CD8-positive, alpha-beta memory T cell (primary cell): ENCODE measurements at regions not wholly inside any gene's neighbourhood (a gene's known extent, or its start where the extent isn't known, plus 50 kb on each side); places are given as distances from the start of the nearest gene placed in this dataset.
A peak's percentile ranks its signal among the peaks of the same experiment; 100 is the strongest.

Experiments used
- CTCF ChIA-PET: fragments of 350-600 bp; sonication (Branson Sonifier 250); formaldehyde crosslinking; loops from one replicate; lab custom pipeline; 2021; ENCODE audit warnings: antibody characterized with exemption; lab: Charles Lee
- POLR2A ChIA-PET: fragments of 350-600 bp; sonication (Branson Sonifier 250); formaldehyde crosslinking; loops from one replicate; lab custom pipeline; 2021; ENCODE audit warnings: antibody characterized with exemption; lab: Charles Lee
- DNase-seq, 5 donors: peaks; one replicate each; pipeline versions ENCODE4 v3.0.0 to v3.0.0-alpha.2; 2020 to 2022; ENCODE audit warnings: mixed read lengths in 1 of 5
- H3K27ac ChIP-seq: one replicate; pipeline ENCODE4 v1.7.0; 2013; ENCODE audit warnings: low read depth, mild to moderate bottlenecking, low read length, moderate library complexity
- H3K27me3 ChIP-seq: 2 replicates; pipeline ENCODE4 v1.7.0; 2013; ENCODE audit warnings: low read length, mild to moderate bottlenecking; ENCODE audit not compliant: insufficient read depth, poor library complexity, severe bottlenecking
- H3K36me3 ChIP-seq: 2 replicates; pipeline ENCODE4 v1.7.0; 2013; ENCODE audit warnings: mild to moderate bottlenecking, low read length, moderate library complexity; ENCODE audit not compliant: insufficient read depth
- H3K4me1 ChIP-seq: 2 replicates; pipeline ENCODE4 v1.7.0; 2013; ENCODE audit warnings: mild to moderate bottlenecking, low read length, moderate library complexity; ENCODE audit not compliant: insufficient read depth
- H3K4me3 ChIP-seq: 2 replicates; pipeline ENCODE4 v1.7.0; 2013; ENCODE audit warnings: mild to moderate bottlenecking, low read length
- H3K9me3 ChIP-seq: 2 replicates; pipeline ENCODE4 v1.7.0; 2013; ENCODE audit warnings: mild to moderate bottlenecking, low read length
- H3K27ac Mint-ChIP-seq, 8 donors: one replicate each; pipeline ENCODE4 v1.8.0; 2020 to 2021; ENCODE audit warnings: mixed read lengths in 8 of 8, mild to moderate bottlenecking in 6 of 8, inconsistent platforms in 3 of 8, moderate library complexity in 3 of 8
- H3K27me3 Mint-ChIP-seq, 2 donors: one replicate each; pipeline ENCODE4 v1.8.0; 2020 to 2021; ENCODE audit warnings: mixed read lengths in 2 of 2, mild to moderate bottlenecking in 1 of 2, moderate library complexity in 1 of 2
- H3K36me3 Mint-ChIP-seq, 3 donors: one replicate each; pipeline ENCODE4 v1.8.0; 2020 to 2021; ENCODE audit warnings: mixed read lengths in 3 of 3, inconsistent platforms in 1 of 3, mild to moderate bottlenecking in 1 of 3
- H3K4me1 Mint-ChIP-seq, 3 donors: one replicate each; pipeline ENCODE4 v1.8.0; 2020 to 2021; ENCODE audit warnings: mixed read lengths in 3 of 3, inconsistent platforms in 1 of 3, mild to moderate bottlenecking in 1 of 3
- H3K4me3 Mint-ChIP-seq, 7 donors: one replicate each; pipeline ENCODE4 v1.8.0; 2020 to 2021; ENCODE audit warnings: mixed read lengths in 7 of 7, mild to moderate bottlenecking in 6 of 7, moderate library complexity in 4 of 7, inconsistent platforms in 2 of 7
- H3K9me3 Mint-ChIP-seq, 5 donors: one replicate each; pipeline ENCODE4 v1.8.0; 2020 to 2022; ENCODE audit warnings: mixed read lengths in 5 of 5, mild to moderate bottlenecking in 3 of 5, moderate library complexity in 2 of 5, inconsistent platforms in 1 of 5

DNA sequence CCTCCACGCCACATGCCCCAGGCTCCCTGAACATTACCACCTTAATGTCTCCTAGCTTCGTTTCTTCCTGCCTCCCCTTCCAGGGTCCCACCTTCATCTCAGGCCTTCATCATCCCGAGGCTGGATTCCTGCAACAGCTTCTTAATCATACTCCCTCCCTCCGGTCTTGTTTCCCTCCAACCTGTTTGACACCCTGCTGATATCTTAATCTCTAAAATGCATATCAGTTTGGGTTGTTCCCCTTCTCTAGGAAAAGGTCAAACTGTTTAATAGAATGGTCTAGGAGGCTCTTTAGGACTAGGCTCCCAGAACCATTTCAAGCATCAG, 125.5 kb upstream of the ARHGAP5 start:
- Histone ChIP-seq H3K4me3 (no peak overlapping the region), H3K9me3 (no peaks in the 10 kb centered on the region), H3K27me3 (no peaks in the 10 kb centered on the region), H3K27ac (no peak overlapping the region), H3K36me3 (no peaks in the 10 kb centered on the region), H3K4me1 (no peaks in the 10 kb centered on the region)
- peak overlapping the region in 1 of 8 donors; percentile 48 for H3K27ac Mint-ChIP-seq
- peaks cover 0 to 16% (median 12%) of the 10 kb centered on the region in 3 donors for H3K4me1 Mint-ChIP-seq
- H3K27me3 Mint-ChIP-seq: peaks cover under 1 to 16% of the 10 kb centered on the region in 2 donors
- no peak overlapping the region for H3K4me3 Mint-ChIP-seq
- POLR2A ChIA-PET: no interaction called here
- no peaks in the 10 kb centered on the region for H3K36me3 Mint-ChIP-seq
- CTCF ChIA-PET: no interaction called here
- no peak for DNase-seq
- H3K9me3 Mint-ChIP-seq: no peaks in the 10 kb centered on the region

DNA sequence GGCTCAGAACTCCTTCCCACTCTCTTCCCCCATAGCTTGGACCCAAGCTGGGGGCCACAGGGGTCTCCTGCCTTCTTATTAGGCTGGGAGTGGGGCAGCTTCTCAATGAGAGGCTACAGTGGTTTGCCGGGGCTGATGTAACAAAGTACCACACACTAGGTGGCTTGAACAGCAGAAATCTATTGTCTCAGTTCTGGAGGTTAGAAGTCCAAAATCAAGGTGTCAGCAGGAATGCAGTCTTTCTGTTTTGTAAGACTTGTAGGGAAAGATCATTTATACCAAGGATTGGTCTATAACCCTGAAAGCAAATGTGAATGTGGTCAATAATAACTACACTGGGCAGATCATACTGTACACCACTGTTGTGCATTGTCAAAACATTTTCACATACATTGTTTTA, 124.5 kb upstream of the ARHGAP5 start:
- no peaks in the 10 kb centered on the region for H3K27me3 ChIP-seq
- POLR2A ChIA-PET: no interaction called here

DNA sequence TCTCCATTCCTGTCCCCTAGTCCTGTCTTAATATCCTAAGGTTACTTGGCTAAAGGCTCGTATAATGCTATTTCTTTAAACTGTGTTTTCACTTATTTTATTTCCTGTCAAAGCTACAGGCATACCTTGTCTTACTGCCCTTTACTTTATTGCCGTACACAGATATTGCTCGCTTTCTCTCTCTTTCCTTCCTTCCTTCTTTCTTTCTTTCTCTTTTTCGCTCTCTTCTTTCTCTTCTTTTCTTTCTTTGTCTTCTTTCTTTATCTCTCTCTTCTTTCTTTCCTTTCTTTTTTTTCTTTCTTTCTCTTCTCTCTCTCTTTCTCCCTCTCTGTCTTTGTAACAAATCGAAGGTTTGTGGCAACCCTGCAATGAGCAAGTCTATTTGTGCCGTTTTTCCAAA, 123.9 kb upstream of the ARHGAP5 start:
- Mint-ChIP-seq H3K27ac (no peak overlapping the region), H3K27me3 (peaks cover 3 to 19% of the 10 kb centered on the region in 2 donors), H3K9me3 (no peaks in the 10 kb centered on the region), H3K4me3 (no peak overlapping the region), H3K36me3 (no peaks in the 10 kb centered on the region), H3K4me1 (no peaks in the 10 kb centered on the region)
- Histone ChIP-seq H3K36me3 (no peaks in the 10 kb centered on the region), H3K4me1 (no peaks in the 10 kb centered on the region), H3K27ac (no peak overlapping the region), H3K27me3 (no peaks in the 10 kb centered on the region), H3K9me3 (no peaks in the 10 kb centered on the region), H3K4me3 (no peak overlapping the region)
- no peak for DNase-seq
- ChIA-PET CTCF (no interaction called here), POLR2A (no interaction called here)

More for the DNA sequence above, 124.5 kb upstream of the ARHGAP5 start:
- Histone ChIP-seq H3K4me1 (no peaks in the 10 kb centered on the region), H3K27ac (no peak overlapping the region), H3K9me3 (no peaks in the 10 kb centered on the region), H3K4me3 (no peak overlapping the region), H3K36me3 (no peaks in the 10 kb centered on the region)
- H3K4me1 Mint-ChIP-seq: peaks cover 0 to 6% (median 4%) of the 10 kb centered on the region in 3 donors
- no peak for DNase-seq
- H3K36me3 Mint-ChIP-seq: no peaks in the 10 kb centered on the region
- CTCF ChIA-PET: no interaction called here
- no peaks in the 10 kb centered on the region for H3K9me3 Mint-ChIP-seq
- H3K4me3 Mint-ChIP-seq: no peak overlapping the region
- peaks cover 3 to 19% of the 10 kb centered on the region in 2 donors for H3K27me3 Mint-ChIP-seq
- H3K27ac Mint-ChIP-seq: no peak overlapping the region

DNA sequence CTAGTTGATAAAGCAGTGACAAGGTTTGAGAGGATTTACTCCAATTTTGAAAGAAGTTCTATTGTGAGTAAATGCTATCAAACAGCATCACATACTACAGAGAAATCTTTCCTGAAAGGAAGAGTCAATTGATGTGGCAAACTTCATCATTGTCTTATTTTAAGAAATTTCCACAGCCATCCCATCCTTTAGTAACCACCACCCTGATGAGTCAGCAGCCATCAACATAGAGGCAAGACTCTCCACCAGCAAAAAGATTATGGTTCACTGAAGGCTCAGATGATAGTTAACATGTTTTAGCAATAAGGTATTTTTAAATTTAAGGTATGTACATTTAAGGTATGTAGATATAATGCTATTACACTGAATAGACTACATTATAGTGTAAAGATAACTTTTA, 122.1 kb upstream of the ARHGAP5 start:
- H3K4me1 ChIP-seq: no peaks in the 10 kb centered on the region
- DNase-seq: no peak
- no peak overlapping the region for H3K27ac ChIP-seq
- Mint-ChIP-seq H3K9me3 (no peaks in the 10 kb centered on the region), H3K27me3 (peaks cover 3 to 23% of the 10 kb centered on the region in 2 donors), H3K4me1 (no peaks in the 10 kb centered on the region), H3K27ac (no peak overlapping the region), H3K36me3 (no peaks in the 10 kb centered on the region), H3K4me3 (no peak overlapping the region)
- no peaks in the 10 kb centered on the region for H3K36me3 ChIP-seq
- POLR2A ChIA-PET: no interaction called here
- H3K27me3 ChIP-seq: no peaks in the 10 kb centered on the region
- no peaks in the 10 kb centered on the region for H3K9me3 ChIP-seq
- no peak overlapping the region for H3K4me3 ChIP-seq
- CTCF ChIA-PET: no interaction called here

DNA sequence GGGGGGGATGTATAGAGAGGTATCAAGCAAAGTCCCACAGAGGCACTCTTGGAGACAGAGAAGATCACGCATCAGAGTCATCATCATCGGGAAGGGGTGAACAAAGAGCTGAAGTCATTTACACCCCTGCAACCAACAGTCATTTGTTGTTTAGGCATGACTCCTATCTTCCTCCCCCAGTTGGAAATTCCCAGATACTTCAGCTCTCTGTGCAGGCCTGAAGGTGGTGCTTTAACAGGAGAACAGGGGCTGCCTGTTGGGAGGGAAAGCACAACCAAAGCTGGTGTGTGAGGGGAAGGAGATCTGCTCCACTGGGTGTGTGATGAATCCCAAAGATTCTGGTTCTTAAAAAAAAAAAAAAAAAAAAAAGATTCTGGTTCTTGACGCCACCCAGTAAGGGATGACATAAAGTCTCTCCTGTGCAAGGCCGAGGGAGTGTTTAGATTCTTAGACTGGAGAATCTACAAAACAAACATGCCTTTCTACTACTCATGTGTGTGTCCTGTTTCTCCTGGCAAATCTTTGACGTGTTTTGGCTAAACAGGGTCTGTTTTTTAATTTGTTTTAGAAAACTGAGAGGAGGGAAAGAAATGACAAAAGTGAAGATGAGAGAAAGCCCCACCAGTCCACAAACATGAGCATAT, 121.0 kb upstream of the ARHGAP5 start:
- no peak overlapping the region for H3K27ac Mint-ChIP-seq
- CTCF ChIA-PET: no interaction called here

DNA sequence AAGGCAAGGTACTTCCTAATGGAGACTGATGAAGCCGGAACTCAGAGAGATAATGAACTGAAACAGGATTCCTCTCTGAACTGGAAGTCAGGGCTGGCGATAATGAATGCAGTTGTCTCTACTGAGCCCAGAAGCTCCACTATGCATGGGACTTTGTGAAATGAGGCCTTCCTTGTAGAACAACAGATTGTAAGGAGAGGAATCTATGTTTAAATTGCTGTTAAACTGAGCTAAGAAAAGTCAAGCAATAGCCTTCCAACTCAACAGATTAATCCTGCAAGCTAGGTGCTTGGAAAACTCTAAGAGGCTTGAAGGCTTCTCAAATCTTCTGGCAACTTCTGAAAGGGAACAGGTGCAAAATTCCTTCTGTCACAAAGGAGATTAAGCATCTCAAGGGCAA, 119.5 kb upstream of the ARHGAP5 start:
- no peak overlapping the region for H3K4me3 Mint-ChIP-seq
- peaks cover 4 to 22% of the 10 kb centered on the region in 2 donors for H3K27me3 Mint-ChIP-seq
- peaks cover 0 to 7% (median 0%) of the 10 kb centered on the region in 5 donors for H3K9me3 Mint-ChIP-seq
- H3K27ac ChIP-seq: no peak overlapping the region
- DNase-seq: no peak
- no peak overlapping the region for H3K27ac Mint-ChIP-seq
- H3K4me1 ChIP-seq: no peaks in the 10 kb centered on the region
- no peaks in the 10 kb centered on the region for H3K4me1 Mint-ChIP-seq
- ChIA-PET CTCF (no interaction called here), POLR2A (no interaction called here)
- H3K36me3 ChIP-seq: no peaks in the 10 kb centered on the region
- no peaks in the 10 kb centered on the region for H3K27me3 ChIP-seq
- peaks cover 0 to 2% (median 0%) of the 10 kb centered on the region in 3 donors for H3K36me3 Mint-ChIP-seq
- H3K4me3 ChIP-seq: no peak overlapping the region
- H3K9me3 ChIP-seq: no peaks in the 10 kb centered on the region

More for the DNA sequence above, 121.0 kb upstream of the ARHGAP5 start:
- Mint-ChIP-seq H3K27me3 (peaks cover 4 to 23% of the 10 kb centered on the region in 2 donors), H3K9me3 (peaks cover 0 to 7% (median 0%) of the 10 kb centered on the region in 5 donors), H3K4me1 (no peaks in the 10 kb centered on the region), H3K36me3 (peaks cover 0 to 2% (median 0%) of the 10 kb centered on the region in 3 donors), H3K4me3 (no peak overlapping the region)
- POLR2A ChIA-PET: no interaction called here
- no peak for DNase-seq
- no peak overlapping the region for H3K4me3 ChIP-seq
- no peaks in the 10 kb centered on the region for H3K27me3 ChIP-seq
- H3K27ac ChIP-seq: no peak overlapping the region
- no peaks in the 10 kb centered on the region for H3K9me3 ChIP-seq
- H3K36me3 ChIP-seq: no peaks in the 10 kb centered on the region
- no peaks in the 10 kb centered on the region for H3K4me1 ChIP-seq

DNA sequence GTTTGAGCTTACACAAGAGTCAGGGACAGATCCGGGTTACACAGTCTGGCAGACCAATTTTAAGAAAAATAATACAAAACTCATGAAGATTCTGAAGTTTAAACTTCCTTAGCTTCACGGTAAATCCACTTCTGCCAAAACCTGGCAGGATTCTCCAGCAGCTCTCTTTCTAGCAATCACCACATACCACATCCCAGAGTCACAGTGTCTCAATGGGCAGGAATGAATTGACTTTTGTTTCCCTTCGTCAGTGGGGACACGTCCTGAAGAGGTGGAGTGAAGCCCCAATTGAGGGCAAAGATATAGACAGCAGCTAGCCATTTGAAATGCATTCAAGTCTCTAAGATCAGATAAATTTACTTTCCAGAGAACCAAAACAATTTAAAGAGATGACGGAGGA, 117.1 kb upstream of the ARHGAP5 start:
- Histone ChIP-seq H3K4me1 (no peaks in the 10 kb centered on the region), H3K4me3 (no peak overlapping the region), H3K27ac (no peak overlapping the region), H3K36me3 (no peaks in the 10 kb centered on the region), H3K27me3 (no peaks in the 10 kb centered on the region), H3K9me3 (no peaks in the 10 kb centered on the region)
- DNase-seq: no peak
- ChIA-PET POLR2A (no interaction called here), CTCF (no interaction called here)
- Mint-ChIP-seq H3K4me1 (no peaks in the 10 kb centered on the region), H3K9me3 (peaks cover 0 to 7% (median 2%) of the 10 kb centered on the region in 5 donors), H3K4me3 (no peak overlapping the region), H3K36me3 (peaks cover 0 to 2% (median 0%) of the 10 kb centered on the region in 3 donors), H3K27ac (no peak overlapping the region), H3K27me3 (peaks cover 4 to 18% of the 10 kb centered on the region in 2 donors)

DNA sequence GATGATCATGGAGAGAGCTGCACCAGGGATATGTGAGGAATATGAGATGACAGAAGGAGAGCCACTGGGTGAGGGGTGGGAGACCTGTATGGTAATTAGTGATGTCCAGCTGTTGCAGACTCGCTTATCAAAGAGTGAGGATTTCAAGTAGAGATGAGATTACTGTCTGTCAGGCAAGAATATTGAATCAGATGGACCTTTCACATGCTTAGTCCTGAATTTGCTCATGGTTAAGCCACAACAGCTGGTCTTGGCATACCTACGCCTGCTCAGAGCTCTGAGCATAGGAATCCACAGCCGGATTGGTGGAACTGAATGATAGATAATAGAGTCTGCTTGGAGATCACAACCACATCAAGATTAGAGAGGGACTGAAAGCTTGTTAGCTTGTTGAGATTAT, 115.2 kb upstream of the ARHGAP5 start:
- Histone ChIP-seq H3K4me1 (no peaks in the 10 kb centered on the region), H3K36me3 (no peaks in the 10 kb centered on the region), H3K27me3 (no peaks in the 10 kb centered on the region), H3K27ac (no peak overlapping the region), H3K4me3 (no peak overlapping the region), H3K9me3 (no peaks in the 10 kb centered on the region)
- Mint-ChIP-seq H3K9me3 (peaks cover 0 to 7% (median 2%) of the 10 kb centered on the region in 5 donors), H3K4me3 (no peak overlapping the region), H3K36me3 (peaks cover 0 to 2% (median 0%) of the 10 kb centered on the region in 3 donors), H3K27me3 (peaks cover 1 to 10% of the 10 kb centered on the region in 2 donors), H3K27ac (no peak overlapping the region), H3K4me1 (peaks cover 0 to 6% (median 0%) of the 10 kb centered on the region in 3 donors)
- ChIA-PET POLR2A (no interaction called here), CTCF (no interaction called here)
- DNase-seq: no peak
